Endothelial cell (in vitro differentiated cells): ENCODE measurements at regions not wholly inside any gene's neighbourhood (a gene's known extent, or its start where the extent isn't known, plus 50 kb on each side); places are given as distances from the start of the nearest gene placed in this dataset.
A peak's percentile ranks its signal among the peaks of the same experiment; 100 is the strongest.

Experiments
- DNase-seq: peaks from one replicate; pipeline ENCODE4 v3.0.0; 2021; ENCODE audit warnings: low spot score
- H3K27ac Mint-ChIP-seq: one replicate; pipeline ENCODE4 v1.8.0; 2021; ENCODE audit warnings: mixed read lengths, inconsistent platforms; ENCODE audit not compliant: unreplicated experiment
- H3K27me3 Mint-ChIP-seq: one replicate; pipeline ENCODE4 v1.8.0; 2021; ENCODE audit warnings: mild to moderate bottlenecking, moderate library complexity, mixed read lengths, inconsistent platforms; ENCODE audit not compliant: unreplicated experiment
- H3K36me3 Mint-ChIP-seq: one replicate; pipeline ENCODE4 v1.8.0; 2021; ENCODE audit warnings: mild to moderate bottlenecking, low read depth, mixed read lengths, inconsistent platforms; ENCODE audit not compliant: unreplicated experiment
- H3K4me1 Mint-ChIP-seq: one replicate; pipeline ENCODE4 v1.8.0; 2021; ENCODE audit warnings: mild to moderate bottlenecking, mixed read lengths, inconsistent platforms; ENCODE audit not compliant: unreplicated experiment
- H3K4me3 Mint-ChIP-seq: one replicate; pipeline ENCODE4 v1.8.0; 2021; ENCODE audit warnings: mild to moderate bottlenecking, mixed read lengths, inconsistent platforms; ENCODE audit not compliant: unreplicated experiment
- H3K9me3 Mint-ChIP-seq: one replicate; pipeline ENCODE4 v1.8.0; 2021; ENCODE audit warnings: mixed read lengths, inconsistent platforms; ENCODE audit not compliant: unreplicated experiment
- CTCF ChIP-seq: fragments of 200-600 bp; sonication (generic); IDR thresholded peaks from one replicate; pipeline ENCODE4 v1.5.0; 2021; ENCODE audit warnings: antibody characterized with exemption; ENCODE audit not compliant: unreplicated experiment

- Mint-ChIP-seq H3K4me1 (peaks cover 33% of the 10 kb centered on the region), H3K27me3 (peaks cover 5% of the 10 kb centered on the region), H3K36me3 (peaks cover 13% of the 10 kb centered on the region), H3K4me3 (no peak overlapping the region), H3K27ac (no peak overlapping the region), H3K9me3 (peaks cover 9% of the 10 kb centered on the region)
- DNase-seq = no peak
- no peak for TF ChIP-seq CTCF
Measured at GRCh38 chr1:232310541-232310940, 319.4 kb downstream of the SIPA1L2 start.

GRCh38 chr1:232308616-232309015 is 321.3 kb downstream of the SIPA1L2 start:
- DNase-seq = peak; percentile 20
- peaks cover 8% of the 10 kb centered on the region for H3K27me3 Mint-ChIP-seq
- H3K36me3 Mint-ChIP-seq = peaks cover 17% of the 10 kb centered on the region
- peaks cover 48% of the 10 kb centered on the region for H3K4me1 Mint-ChIP-seq
- peaks cover 6% of the 10 kb centered on the region for H3K9me3 Mint-ChIP-seq
- H3K27ac Mint-ChIP-seq = peak overlapping the region; percentile 59
- no peak overlapping the region for H3K4me3 Mint-ChIP-seq
- no peak for TF ChIP-seq CTCF

GRCh38 chr1:232307296-232308017 is 322.5 kb downstream of the SIPA1L2 start:
- Mint-ChIP-seq H3K36me3 (peaks cover 13% of the 10 kb centered on the region), H3K9me3 (no peaks in the 10 kb centered on the region), H3K4me3 (no peak overlapping the region), H3K4me1 (peaks cover 49% of the 10 kb centered on the region), H3K27ac (no peak overlapping the region), H3K27me3 (peaks cover 8% of the 10 kb centered on the region)
- DNase-seq = no peak
- TF ChIP-seq CTCF = no peak

GRCh38 chr1:232306269-232306961 is 323.5 kb downstream of the SIPA1L2 start:
- DNase-seq = peak; percentile 39
- peaks cover 56% of the 10 kb centered on the region for H3K4me1 Mint-ChIP-seq
- H3K9me3 Mint-ChIP-seq = no peaks in the 10 kb centered on the region
- H3K27me3 Mint-ChIP-seq = peaks cover 8% of the 10 kb centered on the region
- peaks cover 7% of the 10 kb centered on the region for H3K36me3 Mint-ChIP-seq
- peak overlapping the region; percentile 91 for H3K27ac Mint-ChIP-seq
- TF ChIP-seq CTCF = no peak
- peak overlapping the region; percentile 45 for H3K4me3 Mint-ChIP-seq

GRCh38 chr1:232305050-232305449 is 324.9 kb downstream of the SIPA1L2 start:
- Mint-ChIP-seq H3K4me3 (no peak overlapping the region), H3K27ac (no peak overlapping the region), H3K9me3 (no peaks in the 10 kb centered on the region), H3K27me3 (peaks cover 8% of the 10 kb centered on the region), H3K36me3 (peaks cover 7% of the 10 kb centered on the region), H3K4me1 (peaks cover 56% of the 10 kb centered on the region)
- no peak for TF ChIP-seq CTCF
- DNase-seq = no peak
